ENCODE measurements at regions not wholly inside any gene's neighbourhood (a gene's known extent, or its start where the extent isn't known, plus 50 kb on each side); places are given as distances from the start of the nearest gene placed in this dataset.
"Not testable (repeated sequence)": the region's sequence is repeated elsewhere in the genome, so short reads cannot be mapped to it uniquely, and the experiment has no call there.

GRCh38 chr12:90677055-90677454 lies 277.9 kb downstream of the CCER1 start:
- TF ChIP-seq POLR2AphosphoS5 (IDR thresholded peaks at IDR 0.05) (no peak), CTCF (IDR thresholded peaks at IDR 0.05) (no peak), POLR2A (IDR thresholded peaks at IDR 0.05) (no peak), EP300 (IDR thresholded peaks at IDR 0.05; ENCODE audit: low read depth) (no peak)
- no peak overlapping the region for H3K4me3 ChIP-seq
- no peak overlapping the region for H3K27ac ChIP-seq
- H3K9me3 ChIP-seq, result no peaks in the 10 kb centered on the region
- H3K36me3 ChIP-seq, result no peaks in the 10 kb centered on the region
- no peaks in the 10 kb centered on the region for H3K27me3 ChIP-seq
- intact Hi-C loops (cut with DNase I; ENCODE audit: low total_unique reads) (no loop called here), in situ Hi-C loops (cut with MboI; ENCODE audit: low pct_ligation_motif_present in 1 of 4, low pct_unique_long_range_greater_than_20kb in 1 of 4, low sequenced_read_pairs in 3 of 4) (no loop called here)
- DNase-seq, result no peak
- H3K4me1 ChIP-seq, result no peaks in the 10 kb centered on the region
- 84 to 88% methylated on average over 1 of the region's 1 CpG for WGBS, 2 donors (ENCODE audit: low coverage in 1 of 2)

- Histone ChIP-seq H3K4me1 (no peaks in the 10 kb centered on the region), H3K9me3 (no peaks in the 10 kb centered on the region), H3K27ac (no peak overlapping the region), H3K27me3 (no peaks in the 10 kb centered on the region), H3K4me3 (no peak overlapping the region), H3K36me3 (no peaks in the 10 kb centered on the region)
- no peak for DNase-seq
- intact Hi-C loops (cut with DNase I; ENCODE audit: low total_unique reads) (no loop called here), in situ Hi-C loops (cut with MboI; ENCODE audit: low pct_ligation_motif_present in 1 of 4, low pct_unique_long_range_greater_than_20kb in 1 of 4, low sequenced_read_pairs in 3 of 4) (no loop called here)
- 68 to 77% methylated on average over 1 of the region's 1 CpG for whole genome bisulfite sequencing, 2 donors (ENCODE audit: low coverage in 1 of 2)
- TF ChIP-seq CTCF (IDR thresholded peaks at IDR 0.05) (no peak), POLR2A (IDR thresholded peaks at IDR 0.05) (no peak), POLR2AphosphoS5 (IDR thresholded peaks at IDR 0.05) (no peak), EP300 (IDR thresholded peaks at IDR 0.05; ENCODE audit: low read depth) (no peak)
Measured at GRCh38 chr12:90675106-90675505, 279.9 kb downstream of the CCER1 start.

GRCh38 chr12:90672081-90672480 lies 282.9 kb downstream of the CCER1 start:
- Histone ChIP-seq H3K27ac (no peak overlapping the region), H3K9me3 (no peaks in the 10 kb centered on the region), H3K4me3 (no peak overlapping the region), H3K4me1 (no peaks in the 10 kb centered on the region), H3K36me3 (no peaks in the 10 kb centered on the region), H3K27me3 (no peaks in the 10 kb centered on the region)
- in situ Hi-C loops (cut with MboI; ENCODE audit: low pct_ligation_motif_present in 1 of 4, low pct_unique_long_range_greater_than_20kb in 1 of 4, low sequenced_read_pairs in 3 of 4), result no loop called here
- WGBS, 2 donors (ENCODE audit: low coverage in 1 of 2), result 80 to 94% methylated on average over 1 of the region's 1 CpG
- DNase-seq, result no peak
- TF ChIP-seq EP300 (IDR thresholded peaks at IDR 0.05; ENCODE audit: low read depth) (no peak), CTCF (IDR thresholded peaks at IDR 0.05) (no peak), POLR2AphosphoS5 (IDR thresholded peaks at IDR 0.05) (no peak), POLR2A (IDR thresholded peaks at IDR 0.05) (no peak)
- intact Hi-C loops (cut with DNase I; ENCODE audit: low total_unique reads), result no loop called here

GRCh38 chr12:90663949-90664348 lies 291.0 kb downstream of the CCER1 start:
- H3K4me1 ChIP-seq; H3K27me3 ChIP-seq; intact Hi-C loops (cut with DNase I; ENCODE audit: low total_unique reads); in situ Hi-C loops (cut with MboI; ENCODE audit: low pct_ligation_motif_present in 1 of 4, low pct_unique_long_range_greater_than_20kb in 1 of 4, low sequenced_read_pairs in 3 of 4); H3K4me3 ChIP-seq; H3K36me3 ChIP-seq; H3K27ac ChIP-seq; H3K9me3 ChIP-seq; DNase-seq: not testable (repeated sequence)
- 92 to 95% methylated on average over 7 of the region's 7 CpGs for whole genome bisulfite sequencing, 2 donors (ENCODE audit: low coverage in 1 of 2)

- Histone ChIP-seq H3K4me1 (no peaks in the 10 kb centered on the region), H3K36me3 (no peaks in the 10 kb centered on the region), H3K9me3 (no peaks in the 10 kb centered on the region), H3K4me3 (no peak overlapping the region), H3K27ac (no peak overlapping the region), H3K27me3 (no peaks in the 10 kb centered on the region)
- in situ Hi-C loops (cut with MboI; ENCODE audit: low pct_ligation_motif_present in 1 of 4, low pct_unique_long_range_greater_than_20kb in 1 of 4, low sequenced_read_pairs in 3 of 4), result no loop called here
- TF ChIP-seq EP300 (IDR thresholded peaks at IDR 0.05; ENCODE audit: low read depth) (no peak), CTCF (IDR thresholded peaks at IDR 0.05) (no peak), POLR2A (IDR thresholded peaks at IDR 0.05) (no peak), POLR2AphosphoS5 (IDR thresholded peaks at IDR 0.05) (no peak)
- no peak for DNase-seq
- 75 to 89% methylated on average over 2 of the region's 2 CpGs for WGBS, 2 donors (ENCODE audit: low coverage in 1 of 2)
- intact Hi-C loops (cut with DNase I; ENCODE audit: low total_unique reads), result no loop called here
Measured at GRCh38 chr12:90659060-90659459, 295.9 kb downstream of the CCER1 start.

Data from transverse colon (tissue), 4 donors.